HG03108 (cell line): ENCODE measurements at regions not wholly inside any gene's neighbourhood (a gene's known extent, or its start where the extent isn't known, plus 50 kb on each side); places are given as distances from the start of the nearest gene placed in this dataset.
A peak's percentile ranks its signal among the peaks of the same experiment; 100 is the strongest.

Experiments
- ATAC-seq: cut with Tn5 transposase; IDR thresholded peaks from one replicate; pipeline ENCODE4 v1.9.1; 2021; ENCODE audit warnings: moderate library complexity; ENCODE audit not compliant: unreplicated experiment

DNA sequence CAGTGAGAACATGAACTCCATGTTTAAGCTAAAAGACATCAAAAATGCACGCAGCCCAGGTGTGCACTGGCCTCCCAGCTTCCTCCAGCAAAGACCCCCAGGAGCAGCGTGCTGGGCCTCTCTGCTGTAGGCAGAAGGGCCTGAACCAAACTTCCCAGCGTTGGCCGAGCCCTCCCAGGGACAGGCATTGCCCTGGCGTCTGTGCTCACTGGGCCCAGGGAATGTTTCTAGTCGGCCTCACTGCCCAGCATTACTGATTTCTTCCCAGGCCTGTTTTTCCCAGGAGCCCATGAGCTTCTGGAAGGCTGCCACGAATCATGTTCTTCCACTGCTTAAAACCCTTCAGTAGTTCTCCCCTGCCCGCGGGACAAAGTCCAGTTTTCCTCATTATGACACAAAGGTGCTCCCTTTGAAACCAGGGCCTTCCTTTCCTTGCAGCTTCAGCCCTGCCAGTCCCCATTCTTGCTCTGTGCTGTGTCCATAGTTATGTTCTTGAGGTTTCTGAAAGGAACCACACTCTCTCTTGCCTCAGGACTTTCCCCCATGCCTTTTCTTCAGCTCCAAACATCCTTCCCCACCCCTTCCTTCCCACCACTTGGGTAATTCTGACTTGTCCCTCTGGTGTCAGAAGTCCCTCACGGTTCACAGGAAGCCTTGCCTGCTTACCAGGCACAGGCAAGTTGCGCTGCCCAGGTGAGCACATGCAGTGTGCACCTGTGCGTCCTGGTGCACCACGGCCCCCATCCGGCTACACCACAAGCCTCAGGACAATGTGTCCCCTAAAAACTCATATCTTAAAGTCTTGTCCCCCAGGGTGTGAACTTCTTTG is 93.4 kb upstream of the ENPP6 start:
- ATAC-seq: no peak

DNA sequence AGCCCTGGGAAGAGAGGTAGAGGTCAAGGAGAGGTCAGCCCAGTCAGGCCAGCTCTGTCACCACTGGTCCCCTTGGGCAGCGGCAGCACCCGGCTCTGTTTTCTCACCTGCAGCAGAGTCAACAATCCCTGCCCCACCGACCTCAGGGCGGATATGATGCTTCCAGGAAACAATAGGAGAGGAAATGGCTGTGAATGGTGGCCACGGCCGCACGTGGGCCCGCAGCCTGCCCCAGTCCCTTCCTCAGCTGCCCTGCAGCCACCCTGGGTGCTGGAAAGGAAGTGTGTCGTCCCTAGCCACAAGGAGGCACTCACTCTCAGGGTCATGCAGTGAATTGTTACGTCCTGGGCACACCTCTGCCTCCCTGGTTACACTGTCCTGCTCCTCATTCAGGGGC is 92.5 kb upstream of the ENPP6 start:
- ATAC-seq: no peak

DNA sequence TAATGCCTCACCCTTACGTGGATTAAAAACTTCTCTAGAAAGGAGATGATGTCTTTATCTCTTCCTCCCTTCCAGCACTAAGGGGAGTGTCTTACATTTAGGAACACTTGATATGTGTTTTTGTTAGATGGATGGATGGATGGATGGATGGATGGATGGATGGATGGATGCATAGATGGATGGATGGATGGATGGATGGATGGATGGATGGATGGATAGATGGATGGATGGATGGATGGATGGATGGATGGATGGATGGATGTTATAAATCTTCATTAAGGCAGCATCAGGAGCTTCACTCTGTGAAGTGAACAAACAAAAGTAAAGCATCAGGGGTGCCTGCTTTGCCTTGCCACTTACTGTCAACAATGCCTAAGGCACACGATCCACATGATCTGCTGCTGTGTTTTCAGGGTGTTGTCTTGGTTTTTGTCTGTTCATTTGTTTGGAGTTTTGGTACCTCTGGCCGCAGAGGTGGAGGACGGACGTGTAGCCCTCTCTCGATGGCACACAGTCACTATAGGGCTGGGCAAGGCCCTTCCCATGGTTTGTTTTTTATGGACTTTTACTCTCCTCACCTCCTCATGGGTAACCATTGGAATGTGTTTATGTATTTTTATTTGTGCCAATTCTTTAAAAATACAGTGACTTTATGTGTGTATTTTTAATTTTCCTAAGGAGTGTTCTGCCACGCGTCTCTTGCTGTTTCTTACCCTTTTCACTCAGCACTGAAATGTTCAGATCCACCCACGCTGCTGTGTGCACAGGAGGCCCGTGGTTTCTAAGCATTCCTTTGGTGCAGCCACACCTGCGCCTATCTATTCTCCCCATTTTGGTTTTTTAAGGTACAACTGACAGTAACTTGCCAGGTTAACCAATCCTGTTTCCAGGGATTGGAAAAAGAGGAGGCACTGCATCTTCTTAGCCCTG is 91.8 kb upstream of the ENPP6 start:
- no peak for ATAC-seq

DNA sequence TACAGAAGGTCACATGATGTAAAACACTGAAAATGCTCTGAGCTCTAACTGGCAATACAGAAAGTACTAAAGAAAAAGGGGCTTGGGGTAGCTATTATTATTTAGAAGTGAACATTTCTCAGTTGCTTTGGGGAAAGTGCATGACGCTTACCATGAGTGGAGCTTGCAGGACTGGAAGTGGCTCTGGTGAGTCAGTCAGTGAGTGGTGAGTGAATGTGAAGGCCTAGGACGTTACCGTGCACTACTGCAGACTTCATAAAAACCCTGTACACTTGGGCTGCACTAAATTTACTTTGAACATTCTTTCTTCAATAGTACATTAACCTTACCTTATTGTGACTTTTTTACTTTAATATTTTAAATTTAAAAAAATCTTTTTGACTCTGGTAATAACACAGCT is 89.3 kb upstream of the ENPP6 start:
- ATAC-seq: no peak

DNA sequence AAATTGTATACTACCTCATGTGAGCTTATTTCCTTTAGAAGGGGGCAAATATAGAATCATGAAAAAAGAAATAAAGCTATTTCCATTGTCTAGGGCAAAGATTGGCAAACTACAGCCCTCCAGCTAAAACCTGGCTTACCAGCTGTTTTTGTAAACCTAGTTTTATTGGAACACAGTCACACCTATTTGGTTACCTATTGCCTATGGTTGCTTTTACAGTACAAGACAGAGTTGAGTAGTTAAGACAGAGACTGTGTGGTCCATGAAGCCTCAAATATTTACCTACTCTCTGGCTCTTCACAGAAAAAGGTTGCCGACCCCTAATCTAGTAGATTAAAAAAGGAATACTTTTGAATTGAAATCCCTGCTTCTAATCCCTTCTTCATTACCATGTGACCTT is 88.8 kb upstream of the ENPP6 start:
- ATAC-seq: no peak

DNA sequence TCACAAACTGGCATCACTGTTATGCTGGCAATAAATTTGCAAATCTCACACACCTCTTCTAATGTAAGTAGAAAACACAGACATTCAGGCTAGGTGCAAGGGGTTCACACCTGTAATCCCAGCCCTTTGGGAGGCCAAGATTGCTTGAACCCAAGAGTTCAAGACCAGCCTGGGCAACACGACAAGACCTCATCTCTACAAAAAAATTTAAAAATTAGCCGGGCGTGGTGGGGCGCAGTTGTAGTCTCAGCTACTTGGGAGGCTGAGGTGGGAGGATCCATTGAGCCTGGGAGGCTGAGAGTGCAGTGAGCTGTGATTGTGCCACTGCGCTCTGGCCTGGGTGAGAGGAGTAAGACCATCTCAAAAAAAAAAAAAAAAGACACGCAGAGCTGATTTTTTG is 83.1 kb upstream of the ENPP6 start:
- no peak for ATAC-seq

DNA sequence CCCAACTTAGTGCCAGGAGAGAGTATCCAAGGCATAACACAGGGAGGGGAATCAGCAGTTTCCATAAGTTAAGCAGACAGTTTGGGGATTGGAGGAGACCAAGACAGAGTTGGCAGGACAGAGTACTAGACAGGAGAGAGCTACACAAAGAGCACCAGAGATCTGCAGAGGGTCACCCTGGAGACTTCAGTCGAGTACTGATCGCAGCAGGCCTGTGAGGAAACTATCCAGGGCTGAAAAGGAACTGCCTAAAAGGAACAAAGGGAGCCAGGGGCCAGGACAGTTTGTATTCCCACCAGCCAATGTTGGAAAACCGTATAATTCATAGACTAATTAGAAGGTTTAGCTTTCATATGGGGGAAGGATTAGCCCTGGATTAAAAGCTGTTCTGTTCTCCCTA is 80.6 kb upstream of the ENPP6 start:
- ATAC-seq: no peak

DNA sequence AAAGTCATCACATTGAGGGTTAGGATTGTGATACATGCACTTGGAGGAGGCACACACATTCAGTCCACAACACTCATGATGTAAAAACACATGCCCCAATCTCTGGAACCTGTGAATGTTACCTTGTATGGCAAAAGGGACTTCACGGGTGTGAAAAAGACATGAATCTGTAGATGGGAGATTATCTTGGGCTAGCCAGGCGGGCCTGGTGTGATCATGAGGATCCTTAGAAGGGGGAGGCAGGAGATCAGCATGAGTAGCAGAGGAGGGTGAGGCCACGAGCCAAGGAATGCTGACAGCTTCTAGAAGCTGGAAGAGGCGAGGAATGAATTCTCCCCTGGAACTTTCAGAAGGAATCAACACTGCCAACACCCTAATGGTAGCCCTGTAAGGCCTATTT is 77.5 kb upstream of the ENPP6 start:
- ATAC-seq: no peak

DNA sequence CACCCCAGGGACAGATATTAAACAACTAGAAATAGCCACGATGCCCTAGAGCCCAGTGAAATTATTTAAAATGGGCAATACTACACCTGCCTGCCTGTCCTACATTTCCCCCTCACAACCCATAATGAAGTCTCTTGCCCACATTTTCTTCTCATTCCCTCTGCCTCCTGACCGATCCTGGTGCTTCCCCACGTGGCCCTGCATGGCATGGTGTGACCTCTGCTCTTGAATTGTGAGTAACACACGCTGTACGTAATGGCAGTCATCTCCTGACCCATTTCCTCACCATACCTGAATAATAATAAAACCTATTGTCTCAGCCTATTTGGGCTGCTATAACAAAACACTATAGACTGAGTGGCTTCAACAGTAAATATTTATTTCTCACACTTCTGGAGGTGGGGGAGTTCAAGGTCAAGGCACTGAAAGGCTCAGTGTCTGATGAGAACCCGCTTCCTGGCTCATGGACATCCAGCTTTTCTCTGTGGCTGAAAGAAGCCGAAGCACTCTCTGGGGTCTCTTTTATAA is 77.0 kb upstream of the ENPP6 start:
- no peak for ATAC-seq

DNA sequence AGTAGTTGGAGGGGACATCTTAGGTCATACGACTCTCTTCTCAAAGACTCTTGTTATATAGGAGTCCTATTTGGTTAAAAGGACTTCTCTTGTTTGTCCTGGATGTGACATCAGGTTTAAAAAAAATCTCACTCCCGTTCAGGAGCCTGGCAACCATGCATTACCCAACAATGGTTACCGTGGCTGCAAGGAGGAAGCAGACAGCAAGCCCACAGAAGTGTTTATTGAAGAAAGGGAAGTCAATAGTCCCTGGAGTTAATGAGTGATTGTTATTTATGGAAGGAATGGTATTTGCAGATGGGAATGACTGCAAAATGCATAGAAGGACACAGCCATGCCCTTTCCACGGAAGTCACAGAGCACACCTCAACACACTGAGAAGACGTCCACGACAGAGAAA is 75.9 kb upstream of the ENPP6 start:
- no peak for ATAC-seq

DNA sequence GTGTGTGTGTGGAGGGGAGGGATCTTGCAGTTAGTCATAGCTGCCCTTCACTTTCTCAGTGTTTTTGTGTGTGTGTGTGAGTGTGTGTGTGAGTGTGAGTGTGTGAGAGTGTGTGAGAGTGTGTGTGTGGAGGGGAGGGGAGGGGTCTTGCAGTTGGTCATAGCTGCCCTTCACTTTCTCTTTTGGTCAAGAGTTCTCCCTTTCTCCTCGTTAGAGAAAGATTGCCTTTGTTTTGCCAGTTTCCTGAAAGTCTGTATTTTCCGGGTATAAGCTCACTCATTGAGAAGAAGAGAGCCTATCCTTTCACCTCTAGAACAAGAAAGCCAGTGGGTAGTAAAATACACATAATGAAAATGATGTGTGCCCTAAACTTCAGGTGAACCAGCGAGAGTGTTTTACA is 75.2 kb upstream of the ENPP6 start:
- no peak for ATAC-seq

DNA sequence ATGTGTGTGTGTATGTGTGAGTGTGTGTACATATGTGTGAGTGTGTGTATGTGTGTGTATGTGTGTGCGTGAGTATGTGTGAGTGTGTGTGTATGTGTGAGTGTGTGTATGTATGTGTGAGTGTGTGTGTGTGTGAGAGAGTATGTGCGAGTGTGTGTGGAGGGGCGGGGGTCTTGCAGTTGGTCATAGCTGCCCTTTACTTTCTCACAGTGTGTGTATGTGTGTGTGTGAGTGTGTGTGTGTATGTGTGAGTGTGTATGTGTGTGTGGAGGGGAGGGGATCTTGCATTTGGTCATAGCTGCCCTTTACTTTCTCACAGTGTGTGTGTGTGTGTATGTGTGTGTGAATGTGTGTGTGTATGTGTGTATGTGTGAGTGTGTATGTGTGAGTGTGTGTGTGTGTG is 74.8 kb upstream of the ENPP6 start:
- no peak for ATAC-seq

DNA sequence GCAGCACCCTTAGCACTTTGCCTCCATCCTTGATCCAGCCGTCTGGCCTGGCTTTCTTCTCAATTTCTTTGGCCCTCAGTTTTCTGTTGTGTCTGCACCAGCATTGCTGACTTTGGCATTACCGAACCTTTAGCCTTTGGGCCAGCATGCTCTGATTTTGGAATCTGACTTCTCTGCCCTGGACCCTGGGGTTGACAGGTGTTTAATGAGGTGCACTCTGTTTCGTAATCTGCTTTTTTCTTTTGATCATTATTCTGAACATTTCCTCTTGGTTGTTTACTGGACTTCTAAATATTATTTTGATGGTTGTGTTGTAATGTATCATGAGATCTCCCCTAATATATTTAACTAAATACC is 71.5 kb upstream of the ENPP6 start:
- ATAC-seq: no peak

DNA sequence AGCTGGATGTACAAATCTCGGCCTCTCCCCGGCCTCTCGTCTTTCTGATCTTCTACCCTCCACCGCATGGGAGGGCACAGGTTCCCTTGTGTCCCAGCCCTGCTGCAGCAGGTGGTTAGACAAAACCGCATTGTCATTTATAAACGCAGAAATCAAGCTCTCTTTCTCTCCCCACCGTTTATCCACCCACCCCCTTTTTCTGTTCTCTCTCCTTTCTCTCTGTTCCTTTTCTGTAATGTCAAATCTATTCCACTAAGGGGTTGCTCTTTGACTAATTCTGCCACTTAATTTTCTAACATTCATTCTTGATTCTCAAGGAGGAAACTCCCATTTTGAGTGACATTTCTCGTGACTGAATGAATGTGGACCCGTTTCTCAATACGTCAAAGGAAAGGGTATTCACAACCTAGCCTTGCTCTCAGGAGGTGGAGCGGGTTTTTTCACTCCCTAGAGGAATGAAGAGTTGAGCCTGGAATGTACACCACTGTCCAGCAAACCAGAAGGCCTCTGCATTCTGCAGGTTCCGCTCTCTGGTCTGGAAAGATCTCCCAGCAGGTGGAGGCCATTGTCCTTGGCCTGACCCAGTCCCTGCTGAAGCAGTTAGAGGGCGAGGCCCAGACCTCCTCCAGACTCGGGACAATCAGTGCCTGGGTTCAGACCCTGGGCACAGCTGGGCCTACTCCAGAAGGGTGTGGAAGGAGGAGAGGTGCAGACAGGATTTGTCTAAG is 70.9 kb upstream of the ENPP6 start:
- ATAC-seq: peak; percentile 55

DNA sequence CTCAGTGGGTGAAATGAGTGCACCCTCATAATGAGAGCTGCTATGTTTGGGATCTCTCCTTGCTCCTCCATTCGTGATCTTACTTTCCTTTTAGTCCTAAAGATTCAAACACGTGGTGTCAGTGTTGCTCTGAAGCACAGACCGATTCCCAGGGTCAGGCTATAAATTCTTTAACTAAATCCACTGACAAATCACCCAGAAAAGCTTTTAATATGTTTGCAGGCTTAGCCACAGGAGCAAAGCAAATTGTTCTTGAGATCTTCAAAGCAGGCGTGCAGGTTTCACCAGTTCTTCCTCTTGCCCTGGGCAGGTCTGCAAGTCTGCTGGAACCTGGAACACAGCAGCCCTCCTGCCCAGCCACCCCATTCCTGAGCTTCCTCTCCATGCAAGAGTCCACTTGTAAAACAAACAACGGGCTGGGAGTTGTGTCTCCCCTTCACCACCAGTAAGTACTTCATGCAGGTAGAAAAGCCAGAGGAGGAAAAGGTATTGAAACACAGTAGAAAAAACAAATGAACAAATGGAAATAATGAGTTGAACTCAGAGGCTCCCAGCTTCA is 70.1 kb upstream of the ENPP6 start:
- no peak for ATAC-seq

DNA sequence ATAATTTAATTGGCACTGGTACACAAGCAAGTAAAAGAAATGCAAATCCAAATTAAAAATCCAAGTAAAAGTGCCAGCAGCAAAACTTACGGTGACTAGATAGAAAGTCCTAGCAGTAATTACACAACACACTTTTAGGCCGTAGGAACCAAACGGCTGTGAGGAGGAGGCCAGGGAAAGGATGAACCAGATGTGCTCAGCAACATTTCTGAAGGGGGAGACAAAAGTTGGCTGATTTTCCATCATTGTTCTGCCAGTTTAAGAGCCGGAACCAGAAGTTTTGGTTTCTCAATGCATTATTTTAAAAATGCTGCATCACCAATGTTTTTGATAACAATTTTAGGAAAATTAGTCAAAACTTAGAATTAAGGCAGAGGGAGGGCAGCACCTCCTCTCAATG is 68.7 kb upstream of the ENPP6 start:
- no peak for ATAC-seq

DNA sequence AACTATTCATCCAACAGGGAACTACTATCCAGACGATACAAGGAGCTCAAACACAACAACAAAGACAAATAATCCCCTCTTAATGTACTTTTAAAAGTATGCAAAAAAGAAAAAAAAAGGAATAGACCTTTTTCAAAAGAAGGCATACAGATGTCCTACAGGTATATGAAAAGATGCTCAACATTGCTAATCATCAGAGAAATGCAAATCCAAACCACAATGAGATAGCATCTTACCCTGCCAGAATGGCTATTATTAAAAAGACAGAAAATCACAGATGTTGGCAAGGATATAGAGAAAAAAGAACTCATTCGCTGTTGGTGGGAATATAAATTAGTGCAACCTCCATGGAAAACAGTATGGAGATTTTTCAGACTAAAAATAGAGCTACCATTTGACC is 67.1 kb upstream of the ENPP6 start:
- ATAC-seq: no peak

DNA sequence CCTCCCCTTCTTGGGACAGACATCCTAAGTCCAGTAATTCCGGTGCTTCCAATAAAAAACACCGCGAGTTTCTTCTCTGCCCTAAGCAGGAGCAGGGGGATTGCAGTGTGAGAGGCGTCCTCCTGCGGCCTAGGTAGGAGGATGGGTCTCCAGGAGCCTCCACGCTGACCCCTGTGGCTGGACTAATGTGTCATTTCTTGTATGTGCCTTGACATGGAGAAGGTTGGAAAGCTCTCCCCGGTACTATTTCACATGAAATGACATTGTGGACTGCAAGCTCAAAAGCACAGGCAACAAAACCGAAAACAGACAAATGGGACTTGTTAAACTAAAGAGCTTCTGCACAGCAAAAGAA is 66.6 kb upstream of the ENPP6 start:
- no peak for ATAC-seq

DNA sequence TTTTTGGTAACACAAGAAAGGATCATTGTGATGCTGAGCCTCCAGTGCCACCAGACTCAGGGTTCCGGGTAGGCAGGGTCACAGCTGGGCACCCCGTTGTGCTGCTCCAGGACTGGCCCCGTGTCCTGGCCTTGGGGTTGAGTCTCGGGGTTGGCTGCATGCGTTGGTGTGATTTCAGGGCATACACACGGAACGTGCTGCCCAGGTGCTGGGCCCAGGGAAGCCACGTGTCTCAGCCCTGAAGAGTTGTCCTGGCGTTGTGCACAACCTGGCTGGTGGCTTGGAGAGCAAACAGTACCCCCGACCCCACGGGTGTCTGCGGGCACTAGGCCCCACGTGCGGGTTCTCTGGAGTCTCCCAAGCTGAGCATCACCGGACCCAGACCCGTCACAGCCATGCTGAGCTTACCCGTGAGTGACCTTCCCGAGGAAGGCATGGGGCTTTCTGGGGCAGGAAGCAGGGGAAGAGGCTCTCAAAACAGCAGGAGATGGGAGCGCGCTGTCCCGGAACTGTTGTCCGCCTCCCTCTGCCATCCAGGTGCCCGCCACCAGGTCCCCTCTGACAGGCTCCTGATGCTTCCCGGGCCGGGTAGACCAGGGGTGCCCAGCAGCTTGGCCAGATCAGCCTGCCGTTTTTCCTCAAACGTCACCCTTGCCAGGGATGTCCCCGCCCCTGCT is 66.1 kb upstream of the ENPP6 start:
- ATAC-seq: no peak

DNA sequence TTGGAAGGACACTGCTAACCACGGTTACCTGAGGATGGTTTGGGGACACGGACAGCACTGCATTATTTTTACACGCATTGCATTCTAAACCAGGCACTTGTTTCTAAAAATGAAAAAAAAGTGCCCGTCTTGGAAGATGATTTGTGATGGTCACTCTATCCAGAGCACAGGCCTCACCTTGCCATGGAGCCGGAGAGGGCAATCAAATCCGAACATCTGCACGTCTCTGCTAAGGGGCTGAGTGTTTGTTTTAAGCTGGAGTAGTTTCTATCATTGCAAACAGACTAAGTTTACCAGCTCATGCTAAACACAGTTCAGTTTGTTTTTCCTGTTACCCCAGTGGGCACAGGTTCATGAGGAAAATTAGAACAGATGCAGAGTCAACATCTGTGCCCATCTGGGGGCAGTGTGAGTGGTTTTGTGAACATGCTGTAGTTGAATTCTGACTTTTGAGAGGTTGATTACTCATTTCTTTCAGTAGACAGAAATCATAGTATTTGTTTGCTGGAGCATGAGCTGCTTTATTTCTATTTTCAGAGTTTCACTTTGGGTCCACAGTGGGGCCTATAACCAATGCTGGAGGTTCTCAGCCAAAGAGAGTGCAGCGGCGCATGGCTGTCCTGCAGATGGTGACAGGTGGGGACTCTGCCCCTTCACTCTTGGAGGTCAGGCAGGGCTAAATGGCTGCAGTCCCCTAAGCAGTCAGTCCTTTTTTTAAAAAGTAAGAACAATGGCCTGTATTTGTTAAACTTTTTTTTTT is 65.4 kb upstream of the ENPP6 start:
- peak; percentile 54 for ATAC-seq
